DMS79 treated with DMSO at 0.1 percent for 48 hours (cell line): ENCODE measurements at regions not wholly inside any gene's neighbourhood (a gene's known extent, or its start where the extent isn't known, plus 50 kb on each side); places are given as distances from the start of the nearest gene placed in this dataset.

Experiments
- DNase-seq: peaks from one replicate; lab custom pipeline; 2025; lab: John Stamatoyannopoulos, UW

GRCh38 chr13:72244788-72245187, 377.8 kb upstream of the DACH1 start:
- no peak for DNase-seq

GRCh38 chr13:72230131-72230530, 363.1 kb upstream of the DACH1 start:
- no peak for DNase-seq

GRCh38 chr13:72229067-72229466, 362.1 kb upstream of the DACH1 start:
- no peak for DNase-seq

GRCh38 chr13:72221276-72221962, 354.4 kb upstream of the DACH1 start:
- no peak for DNase-seq

GRCh38 chr13:72218966-72219365, 352.0 kb upstream of the DACH1 start:
- DNase-seq = no peak

GRCh38 chr13:72217142-72217541, 350.1 kb upstream of the DACH1 start:
- no peak for DNase-seq

GRCh38 chr13:72208112-72208645, 341.2 kb upstream of the DACH1 start:
- no peak for DNase-seq

GRCh38 chr13:72205773-72206172, 338.8 kb upstream of the DACH1 start:
- DNase-seq = no peak

- DNase-seq = no peak
These were observed 337.3 kb upstream of the DACH1 start for GRCh38 chr13:72204291-72204690.

- no peak for DNase-seq
These were observed 334.7 kb upstream of the DACH1 start for GRCh38 chr13:72201726-72202125.

- DNase-seq = no peak
These were observed 332.6 kb upstream of the DACH1 start for GRCh38 chr13:72199640-72200039.

GRCh38 chr13:72198967-72199560, 332.1 kb upstream of the DACH1 start:
- no peak for DNase-seq

GRCh38 chr13:72198042-72198441, 331.0 kb upstream of the DACH1 start:
- no peak for DNase-seq

GRCh38 chr13:72195044-72195704, 328.2 kb upstream of the DACH1 start:
- no peak for DNase-seq

GRCh38 chr13:72194523-72194922, 327.5 kb upstream of the DACH1 start:
- no peak for DNase-seq

GRCh38 chr13:72186730-72187422, 319.9 kb upstream of the DACH1 start:
- no peak for DNase-seq

- no peak for DNase-seq
These were observed 318.8 kb upstream of the DACH1 start for GRCh38 chr13:72185776-72186175.

- no peak for DNase-seq
These were observed 314.7 kb upstream of the DACH1 start for GRCh38 chr13:72181661-72182060.

- no peak for DNase-seq
These were observed 313.4 kb upstream of the DACH1 start for GRCh38 chr13:72180253-72180952.

GRCh38 chr13:72174549-72174948, 307.5 kb upstream of the DACH1 start:
- DNase-seq = no peak

- DNase-seq = no peak
These were observed 303.6 kb upstream of the DACH1 start for GRCh38 chr13:72170571-72170970.
